IMR-90 (cell line): ENCODE measurements at regions not wholly inside any gene's neighbourhood (a gene's known extent, or its start where the extent isn't known, plus 50 kb on each side); places are given as distances from the start of the nearest gene placed in this dataset.

Experiments
- ATAC-seq: fragments of 200-7000 bp; cut with Tn5 transposase; 2 replicates; pipeline ENCODE4 v1.9.1; 2020; ENCODE audit warnings: low read depth, mild to moderate bottlenecking, moderate library complexity
- BruUV-seq: library from RNA; stranded (reverse); fragments of 400-500 nt; replicated peaks from 2 replicates; lab custom pipeline; 2021; lab: Mats Ljungman, UMichigan
- CTCF ChIA-PET: fragments of 300-600 bp; formaldehyde crosslinking; extraction: SDS; loops from one replicate; lab custom pipeline; 2021; ENCODE audit warnings: antibody characterized with exemption; lab: Yijun Ruan, JAX
- POLR2A ChIA-PET: fragments of 300-600 bp; sonication (Branson Sonifier 250); formaldehyde crosslinking; loops from one replicate; lab custom pipeline; 2022; ENCODE audit warnings: antibody characterized with exemption; ENCODE audit not compliant: unreplicated experiment; lab: Charles Lee
- DNase-seq: peaks from one replicate; pipeline ENCODE4 v3.0.0; 2013
- H2AFZ ChIP-seq: replicated peaks from 2 replicates; pipeline ENCODE3; 2013; ENCODE audit warnings: low read length, mild to moderate bottlenecking; ENCODE audit not compliant: poor library complexity
- H2AK5ac ChIP-seq: 2 replicates; pipeline ENCODE4 v1.6.1; 2013; ENCODE audit warnings: low read depth, low read length, inconsistent platforms
- H2AK9ac ChIP-seq: replicated peaks from 2 replicates; pipeline ENCODE3; 2013; ENCODE audit warnings: mild to moderate bottlenecking, low read depth, low read length, moderate library complexity; ENCODE audit not compliant: poor library complexity
- H2BK120ac ChIP-seq: 2 replicates; pipeline ENCODE4 v1.6.1; 2013; ENCODE audit warnings: low read depth, low read length, inconsistent platforms
- H2BK15ac ChIP-seq: 3 replicates; pipeline ENCODE4 v1.6.1; 2013; ENCODE audit warnings: low read depth, low read length, inconsistent platforms
- H2BK20ac ChIP-seq: 2 replicates; pipeline ENCODE4 v1.6.1; 2013; ENCODE audit warnings: low read depth, mild to moderate bottlenecking, inconsistent platforms, low read length, moderate library complexity
- H2BK5ac ChIP-seq: 2 replicates; pipeline ENCODE4 v1.6.1; 2013; ENCODE audit warnings: mild to moderate bottlenecking, low read depth, low read length, inconsistent platforms; ENCODE audit not compliant: poor library complexity, severe bottlenecking
- H3K14ac ChIP-seq: replicated peaks from 2 replicates; pipeline ENCODE4 v1.6.1; 2013; ENCODE audit warnings: low read depth, low read length, inconsistent platforms
- H3K18ac ChIP-seq: 2 replicates; pipeline ENCODE4 v1.6.1; 2013; ENCODE audit warnings: low read depth, low read length, control low read depth
- H3K23ac ChIP-seq: 2 replicates; pipeline ENCODE4 v1.6.1; 2013; ENCODE audit warnings: low read depth, low read length, inconsistent platforms
- H3K27ac ChIP-seq: 2 replicates; pipeline ENCODE4 v1.5.1; 2013; ENCODE audit warnings: mild to moderate bottlenecking, control low read depth, low read length; ENCODE audit not compliant: insufficient read depth
- H3K27me3 ChIP-seq: 2 replicates; pipeline ENCODE4 v1.6.1; 2013; ENCODE audit warnings: low read length; ENCODE audit not compliant: control insufficient read depth, insufficient read depth
- H3K36me3 ChIP-seq: 2 replicates; pipeline ENCODE4 v1.6.1; 2013; ENCODE audit warnings: low read length, mixed read lengths; ENCODE audit not compliant: control insufficient read depth, insufficient read depth
- H3K4ac ChIP-seq: 2 replicates; pipeline ENCODE4 v1.6.1; 2013; ENCODE audit warnings: low read depth, low read length, inconsistent platforms
- H3K4me1 ChIP-seq: 2 replicates; pipeline ENCODE4 v1.6.1; 2013; ENCODE audit warnings: low read length, mixed read lengths; ENCODE audit not compliant: control insufficient read depth, insufficient read depth
- H3K4me2 ChIP-seq: 2 replicates; pipeline ENCODE4 v1.6.1; 2013; ENCODE audit warnings: low read depth, mild to moderate bottlenecking, control low read depth, low read length, moderate library complexity
- H3K4me3 ChIP-seq: 2 replicates; pipeline ENCODE4 v1.5.1; 2013; ENCODE audit warnings: low read depth, mild to moderate bottlenecking, control low read depth, low read length, moderate library complexity; ENCODE audit not compliant: insufficient read depth
- H3K56ac ChIP-seq: 2 replicates; pipeline ENCODE4 v1.6.1; 2013; ENCODE audit warnings: low read length, inconsistent platforms; ENCODE audit not compliant: insufficient read depth; ENCODE audit errors: extremely low read depth
- H3K79me1 ChIP-seq, 2 experiments: 2 replicates each; pipeline ENCODE4 v1.6.1; 2013; ENCODE audit warnings: low read length in 2 of 2, inconsistent platforms in 1 of 2, low read depth in 1 of 2
- H3K9ac ChIP-seq: 2 replicates; pipeline ENCODE4 v1.6.1; 2013; ENCODE audit warnings: low read depth, low read length, control low read depth
- H3K9me1 ChIP-seq: 2 replicates; pipeline ENCODE4 v1.6.1; 2013; ENCODE audit warnings: low read length, inconsistent platforms; ENCODE audit not compliant: insufficient read depth
- H3K9me3 ChIP-seq: 2 replicates; pipeline ENCODE4 v1.6.1; 2013; ENCODE audit warnings: low read length; ENCODE audit not compliant: control insufficient read depth, insufficient read depth
- H4K20me1 ChIP-seq: 2 replicates; pipeline ENCODE4 v1.6.1; 2013; ENCODE audit warnings: low read length, inconsistent platforms; ENCODE audit not compliant: insufficient read depth
- H4K5ac ChIP-seq: 2 replicates; pipeline ENCODE4 v1.6.1; 2013; ENCODE audit warnings: mild to moderate bottlenecking, low read depth, low read length, control low read depth
- H4K8ac ChIP-seq, 2 experiments: 2 replicates each; pipeline ENCODE4 v1.6.1; 2013; ENCODE audit warnings: low read depth in 2 of 2, low read length in 2 of 2, control low read depth in 1 of 2, inconsistent platforms in 1 of 2
- H4K91ac ChIP-seq: 2 replicates; pipeline ENCODE4 v1.6.1; 2013; ENCODE audit warnings: low read depth, low read length, inconsistent platforms; ENCODE audit not compliant: insufficient read depth
- CHD1 ChIP-seq: IDR thresholded peaks from 2 replicates; pipeline ENCODE4 v1.6.1; 2012; ENCODE audit warnings: low read depth, low read length, improper control_type of control experiment
- FOS ChIP-seq: fragments of 150-350 bp; IDR thresholded peaks from 2 replicates; pipeline ENCODE4 v1.6.1; 2016; ENCODE audit warnings: low read depth, low read length
- MAFK ChIP-seq: IDR thresholded peaks from 2 replicates; pipeline ENCODE4 v1.6.1; 2012; ENCODE audit warnings: low read depth, low read length, improper control_type of control experiment
- MAZ ChIP-seq: IDR thresholded peaks from 2 replicates; pipeline ENCODE4 v1.6.1; 2012; ENCODE audit warnings: low read depth, mild to moderate bottlenecking, low read length, improper control_type of control experiment, moderate library complexity, borderline replicate concordance
- MXI1 ChIP-seq: IDR thresholded peaks from 2 replicates; pipeline ENCODE4 v1.6.1; 2012; ENCODE audit warnings: low read depth, mild to moderate bottlenecking, low read length, moderate library complexity, borderline replicate concordance
- NFE2L2 ChIP-seq: fragments of 150-350 bp; IDR thresholded peaks from 2 replicates; pipeline ENCODE4 v1.6.1; 2016; ENCODE audit warnings: low read depth, mild to moderate bottlenecking, low read length
- POLR2A ChIP-seq: IDR thresholded peaks from 2 replicates; pipeline ENCODE4 v1.6.1; 2012; ENCODE audit warnings: mild to moderate bottlenecking, low read depth, low read length
- RCOR1 ChIP-seq: IDR thresholded peaks from 2 replicates; pipeline ENCODE4 v1.6.1; 2012; ENCODE audit warnings: mild to moderate bottlenecking, low read length, improper control_type of control experiment; ENCODE audit not compliant: insufficient replicate concordance
- RFX5 ChIP-seq: IDR thresholded peaks from 2 replicates; pipeline ENCODE4 v1.8.0; 2012; ENCODE audit warnings: low read depth, mild to moderate bottlenecking, low read length, moderate library complexity
- SMC3 ChIP-seq: fragments of 150-350 bp; IDR thresholded peaks from 2 replicates; pipeline ENCODE4 v1.6.1; 2016; ENCODE audit warnings: low read depth, mild to moderate bottlenecking, antibody characterized with exemption, low read length, moderate library complexity
- WGBS, 2 experiments: methylation state at CpG; one replicate each; pipeline versions ENCODE4 v1.1.5 to v1.1.7; 2013; ENCODE audit warnings: missing lambda C conversion rate in 2 of 2; ENCODE audit not compliant: insufficient read length in 1 of 2; ENCODE audit errors: extremely low coverage in 2 of 2; 5-methylcytosine and 5-hydroxymethylcytosine counted together
- dilution Hi-C: fragments of 300-500 bp; cut with HindIII; formaldehyde crosslinking; loops from one replicate; pipeline ENCODE4 v1.14.3; 2018; ENCODE audit warnings: low sequenced_read_pairs; ENCODE audit not compliant: unreplicated experiment
- in situ Hi-C: fragments of 300-500 bp; cut with MboI; formaldehyde crosslinking; loops from 3 replicates; pipeline ENCODE4 v1.14.3; 2019; ENCODE audit warnings: low sequenced_read_pairs, inconsistent platforms, mixed read lengths
- intact Hi-C: fragments of 100-400 bp; cut with micrococcal nuclease; formaldehyde crosslinking; loops from 2 replicates; pipeline ENCODE4 v1.10.0; 2022
- TF ChIP-seq, protein P1 (sequence below): fragments of 150-350 bp; IDR thresholded peaks from 2 replicates; pipeline ENCODE4 v1.6.1; 2017; ENCODE audit warnings: mild to moderate bottlenecking, antibody characterized with exemption, low read length, low read depth
- TF ChIP-seq, protein P2 (sequence below): fragments of 150-350 bp; IDR thresholded peaks from 2 replicates; pipeline ENCODE4 v1.6.1; 2016; ENCODE audit warnings: low read depth, mild to moderate bottlenecking, low read length, moderate library complexity, borderline replicate concordance
- TF ChIP-seq, protein P3 (sequence below): conservative IDR thresholded peaks from 2 replicates; pipeline ENCODE4 v1.5.1; 2012; ENCODE audit warnings: mild to moderate bottlenecking, low read depth, low read length, improper control_type of control experiment

DNA sequence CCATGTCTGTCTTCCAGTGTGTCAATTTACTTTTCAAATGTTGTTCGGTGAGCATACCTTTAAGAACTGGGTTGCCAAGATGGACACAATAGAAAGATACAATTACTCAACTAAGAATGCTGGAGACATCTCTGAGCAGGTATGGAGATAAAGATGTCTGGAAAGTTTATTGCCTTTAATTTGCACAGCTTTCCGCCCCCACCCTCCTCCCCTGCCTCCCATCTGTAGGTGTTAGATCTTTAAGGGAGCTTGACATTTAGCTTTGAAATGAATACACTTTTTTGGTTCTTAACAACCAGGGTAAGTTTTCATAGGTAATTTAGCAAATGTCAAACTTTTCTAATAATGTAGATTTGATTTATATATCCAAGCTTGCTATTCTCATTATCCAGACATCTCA, 104.4 kb downstream of the BTBD3 start:
- no peak overlapping the region for H2AFZ ChIP-seq
- CTCF ChIA-PET = no interaction called here
- no peak overlapping the region for H4K91ac ChIP-seq
- intact Hi-C loops = no loop called here
- no peak overlapping the region for H2BK20ac ChIP-seq
- H3K4me2 ChIP-seq = no peak overlapping the region
- H3K36me3 ChIP-seq = no peaks in the 10 kb centered on the region
- ATAC-seq (no peak), DNase-seq (no peak)
- H3K9me1 ChIP-seq = no peaks in the 10 kb centered on the region
- H2BK120ac ChIP-seq = no peak overlapping the region
- no peaks in the 10 kb centered on the region for H3K27me3 ChIP-seq
- H2AK5ac ChIP-seq = no peak overlapping the region
- no peak overlapping the region for H3K4ac ChIP-seq
- H3K9me3 ChIP-seq = no peaks in the 10 kb centered on the region
- H2BK5ac ChIP-seq = no peak overlapping the region
- H2BK15ac ChIP-seq = no peak overlapping the region
- BruUV-seq = no TSS peak
- H3K27ac ChIP-seq = no peak overlapping the region
- no peak overlapping the region for H2AK9ac ChIP-seq
- H3K14ac ChIP-seq = no peak overlapping the region
- H3K4me3 ChIP-seq = no peak overlapping the region
- dilution Hi-C loops = no loop called here
- H3K79me1 ChIP-seq = no peaks in the 10 kb centered on the region
- H4K20me1 ChIP-seq = no peaks in the 10 kb centered on the region
- H3K4me1 ChIP-seq = no peaks in the 10 kb centered on the region
- POLR2A ChIA-PET = no interaction called here
- H3K56ac ChIP-seq = no peak overlapping the region
- no peak overlapping the region for H4K8ac ChIP-seq
- H4K5ac ChIP-seq = no peak overlapping the region
- TF ChIP-seq RCOR1 (no peak), CHD1 (no peak), POLR2A (no peak), MAFK (no peak), NFE2L2 (no peak), SMC3 (no peak), RFX5 (no peak), MAZ (no peak), MXI1 (no peak), FOS (no peak)
- TF ChIP-seq, protein P1, sequence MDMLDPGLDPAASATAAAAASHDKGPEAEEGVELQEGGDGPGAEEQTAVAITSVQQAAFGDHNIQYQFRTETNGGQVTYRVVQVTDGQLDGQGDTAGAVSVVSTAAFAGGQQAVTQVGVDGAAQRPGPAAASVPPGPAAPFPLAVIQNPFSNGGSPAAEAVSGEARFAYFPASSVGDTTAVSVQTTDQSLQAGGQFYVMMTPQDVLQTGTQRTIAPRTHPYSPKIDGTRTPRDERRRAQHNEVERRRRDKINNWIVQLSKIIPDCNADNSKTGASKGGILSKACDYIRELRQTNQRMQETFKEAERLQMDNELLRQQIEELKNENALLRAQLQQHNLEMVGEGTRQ = no peak
- TF ChIP-seq, protein P2, sequence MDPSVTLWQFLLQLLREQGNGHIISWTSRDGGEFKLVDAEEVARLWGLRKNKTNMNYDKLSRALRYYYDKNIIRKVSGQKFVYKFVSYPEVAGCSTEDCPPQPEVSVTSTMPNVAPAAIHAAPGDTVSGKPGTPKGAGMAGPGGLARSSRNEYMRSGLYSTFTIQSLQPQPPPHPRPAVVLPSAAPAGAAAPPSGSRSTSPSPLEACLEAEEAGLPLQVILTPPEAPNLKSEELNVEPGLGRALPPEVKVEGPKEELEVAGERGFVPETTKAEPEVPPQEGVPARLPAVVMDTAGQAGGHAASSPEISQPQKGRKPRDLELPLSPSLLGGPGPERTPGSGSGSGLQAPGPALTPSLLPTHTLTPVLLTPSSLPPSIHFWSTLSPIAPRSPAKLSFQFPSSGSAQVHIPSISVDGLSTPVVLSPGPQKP = no peak
- TF ChIP-seq, protein P3, sequence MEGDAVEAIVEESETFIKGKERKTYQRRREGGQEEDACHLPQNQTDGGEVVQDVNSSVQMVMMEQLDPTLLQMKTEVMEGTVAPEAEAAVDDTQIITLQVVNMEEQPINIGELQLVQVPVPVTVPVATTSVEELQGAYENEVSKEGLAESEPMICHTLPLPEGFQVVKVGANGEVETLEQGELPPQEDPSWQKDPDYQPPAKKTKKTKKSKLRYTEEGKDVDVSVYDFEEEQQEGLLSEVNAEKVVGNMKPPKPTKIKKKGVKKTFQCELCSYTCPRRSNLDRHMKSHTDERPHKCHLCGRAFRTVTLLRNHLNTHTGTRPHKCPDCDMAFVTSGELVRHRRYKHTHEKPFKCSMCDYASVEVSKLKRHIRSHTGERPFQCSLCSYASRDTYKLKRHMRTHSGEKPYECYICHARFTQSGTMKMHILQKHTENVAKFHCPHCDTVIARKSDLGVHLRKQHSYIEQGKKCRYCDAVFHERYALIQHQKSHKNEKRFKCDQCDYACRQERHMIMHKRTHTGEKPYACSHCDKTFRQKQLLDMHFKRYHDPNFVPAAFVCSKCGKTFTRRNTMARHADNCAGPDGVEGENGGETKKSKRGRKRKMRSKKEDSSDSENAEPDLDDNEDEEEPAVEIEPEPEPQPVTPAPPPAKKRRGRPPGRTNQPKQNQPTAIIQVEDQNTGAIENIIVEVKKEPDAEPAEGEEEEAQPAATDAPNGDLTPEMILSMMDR = no peak
- H3K18ac ChIP-seq = no peak overlapping the region
- H3K23ac ChIP-seq = no peak overlapping the region
- H3K9ac ChIP-seq = no peak overlapping the region
- WGBS, 2 experiments = no CpG with 5 or more reads among the region's 2 CpGs
- in situ Hi-C loops = no loop called here
